T-helper 2 cell treated with Interferon-gamma antibody and Interleukin-4, amounts not matched to agents 5 μg/mL and 100 μg/mL, for 36 hours (primary cell): ENCODE measurements at regions not wholly inside any gene's neighbourhood (a gene's known extent, or its start where the extent isn't known, plus 50 kb on each side); places are given as distances from the start of the nearest gene placed in this dataset.

ENCODE experiments used
- DNase-seq: peaks from one replicate; pipeline ENCODE4 v3.0.0; 2021; ENCODE audit warnings: low spot score
- H3K27ac Mint-ChIP-seq: one replicate; pipeline ENCODE4 v1.8.0; 2021; ENCODE audit warnings: mild to moderate bottlenecking, mixed read lengths
- H3K27me3 Mint-ChIP-seq: one replicate; pipeline ENCODE4 v1.8.0; 2021; ENCODE audit warnings: low read depth, mixed read lengths
- H3K36me3 Mint-ChIP-seq: one replicate; pipeline ENCODE4 v1.8.0; 2021; ENCODE audit warnings: low read depth, mixed read lengths
- H3K4me1 Mint-ChIP-seq: one replicate; pipeline ENCODE4 v1.8.0; 2021; ENCODE audit warnings: low read depth, mixed read lengths
- H3K4me3 Mint-ChIP-seq: one replicate; pipeline ENCODE4 v1.8.0; 2022; ENCODE audit warnings: mild to moderate bottlenecking, moderate library complexity, mixed read lengths
- H3K9me3 Mint-ChIP-seq: one replicate; pipeline ENCODE4 v1.8.0; 2021; ENCODE audit warnings: mixed read lengths

- Mint-ChIP-seq H3K9me3 (no peaks in the 10 kb centered on the region), H3K4me1 (peaks cover 5% of the 10 kb centered on the region), H3K27ac (no peak overlapping the region), H3K4me3 (no peak overlapping the region), H3K27me3 (peaks cover 2% of the 10 kb centered on the region), H3K36me3 (no peaks in the 10 kb centered on the region)
- DNase-seq = no peak
Measured at GRCh38 chr1:90336552-90337324, 341.8 kb downstream of the ZNF326 start.

GRCh38 chr1:90335558-90335957, 340.6 kb downstream of the ZNF326 start:
- no peak overlapping the region for H3K27ac Mint-ChIP-seq
- H3K36me3 Mint-ChIP-seq = no peaks in the 10 kb centered on the region
- no peaks in the 10 kb centered on the region for H3K9me3 Mint-ChIP-seq
- peaks cover 2% of the 10 kb centered on the region for H3K27me3 Mint-ChIP-seq
- DNase-seq = no peak
- peaks cover 5% of the 10 kb centered on the region for H3K4me1 Mint-ChIP-seq
- H3K4me3 Mint-ChIP-seq = no peak overlapping the region

- Mint-ChIP-seq H3K27ac (no peak overlapping the region), H3K27me3 (peaks cover 2% of the 10 kb centered on the region), H3K4me3 (no peak overlapping the region), H3K9me3 (no peaks in the 10 kb centered on the region), H3K4me1 (no peaks in the 10 kb centered on the region), H3K36me3 (no peaks in the 10 kb centered on the region)
- DNase-seq = no peak
Measured at GRCh38 chr1:90334137-90334536, 339.2 kb downstream of the ZNF326 start.

- no peak overlapping the region for H3K4me3 Mint-ChIP-seq
- no peaks in the 10 kb centered on the region for H3K36me3 Mint-ChIP-seq
- H3K9me3 Mint-ChIP-seq = no peaks in the 10 kb centered on the region
- DNase-seq = no peak
- no peaks in the 10 kb centered on the region for H3K4me1 Mint-ChIP-seq
- no peaks in the 10 kb centered on the region for H3K27me3 Mint-ChIP-seq
- no peak overlapping the region for H3K27ac Mint-ChIP-seq
Measured at GRCh38 chr1:90325168-90325567, 330.3 kb downstream of the ZNF326 start.

GRCh38 chr1:90322186-90322585, 327.3 kb downstream of the ZNF326 start:
- no peak for DNase-seq
- Mint-ChIP-seq H3K27ac (no peak overlapping the region), H3K4me1 (no peaks in the 10 kb centered on the region), H3K9me3 (no peaks in the 10 kb centered on the region), H3K27me3 (no peaks in the 10 kb centered on the region), H3K4me3 (no peak overlapping the region), H3K36me3 (no peaks in the 10 kb centered on the region)

- no peak for DNase-seq
- H3K4me1 Mint-ChIP-seq = no peaks in the 10 kb centered on the region
- no peaks in the 10 kb centered on the region for H3K36me3 Mint-ChIP-seq
- H3K27ac Mint-ChIP-seq = no peak overlapping the region
- no peak overlapping the region for H3K4me3 Mint-ChIP-seq
- H3K27me3 Mint-ChIP-seq = no peaks in the 10 kb centered on the region
- H3K9me3 Mint-ChIP-seq = no peaks in the 10 kb centered on the region
Measured at GRCh38 chr1:90319918-90320317, 325.0 kb downstream of the ZNF326 start.

GRCh38 chr1:90318431-90318830, 323.5 kb downstream of the ZNF326 start:
- Mint-ChIP-seq H3K4me3 (no peak overlapping the region), H3K27ac (no peak overlapping the region), H3K27me3 (no peaks in the 10 kb centered on the region), H3K9me3 (no peaks in the 10 kb centered on the region), H3K4me1 (no peaks in the 10 kb centered on the region), H3K36me3 (no peaks in the 10 kb centered on the region)
- no peak for DNase-seq

- Mint-ChIP-seq H3K4me3 (no peak overlapping the region), H3K9me3 (no peaks in the 10 kb centered on the region), H3K27me3 (no peaks in the 10 kb centered on the region), H3K27ac (no peak overlapping the region), H3K36me3 (no peaks in the 10 kb centered on the region), H3K4me1 (no peaks in the 10 kb centered on the region)
- DNase-seq = no peak
Measured at GRCh38 chr1:90317628-90318027, 322.7 kb downstream of the ZNF326 start.

GRCh38 chr1:90314533-90314932, 319.6 kb downstream of the ZNF326 start:
- no peak overlapping the region for H3K4me3 Mint-ChIP-seq

GRCh38 chr1:90313778-90314177, 318.9 kb downstream of the ZNF326 start:
- DNase-seq = no peak
- Mint-ChIP-seq H3K9me3 (no peaks in the 10 kb centered on the region), H3K4me3 (no peak overlapping the region), H3K36me3 (no peaks in the 10 kb centered on the region), H3K27me3 (no peaks in the 10 kb centered on the region), H3K4me1 (no peaks in the 10 kb centered on the region), H3K27ac (no peak overlapping the region)

More at GRCh38 chr1:90314533-90314932, 319.6 kb downstream of the ZNF326 start:
- Mint-ChIP-seq H3K4me1 (no peaks in the 10 kb centered on the region), H3K9me3 (no peaks in the 10 kb centered on the region), H3K36me3 (no peaks in the 10 kb centered on the region), H3K27ac (no peak overlapping the region), H3K27me3 (no peaks in the 10 kb centered on the region)
- DNase-seq = no peak

- Mint-ChIP-seq H3K36me3 (no peaks in the 10 kb centered on the region), H3K4me3 (no peak overlapping the region), H3K27ac (no peak overlapping the region), H3K9me3 (no peaks in the 10 kb centered on the region), H3K27me3 (no peaks in the 10 kb centered on the region), H3K4me1 (no peaks in the 10 kb centered on the region)
- DNase-seq = no peak
Measured at GRCh38 chr1:90309806-90310205, 314.9 kb downstream of the ZNF326 start.

GRCh38 chr1:90308421-90308820, 313.5 kb downstream of the ZNF326 start:
- H3K27me3 Mint-ChIP-seq = no peaks in the 10 kb centered on the region
- H3K4me1 Mint-ChIP-seq = no peaks in the 10 kb centered on the region
- H3K4me3 Mint-ChIP-seq = no peak overlapping the region
- H3K27ac Mint-ChIP-seq = no peak overlapping the region
- H3K36me3 Mint-ChIP-seq = no peaks in the 10 kb centered on the region
- no peaks in the 10 kb centered on the region for H3K9me3 Mint-ChIP-seq
- no peak for DNase-seq

GRCh38 chr1:90305577-90305976, 310.7 kb downstream of the ZNF326 start:
- no peaks in the 10 kb centered on the region for H3K9me3 Mint-ChIP-seq
- no peaks in the 10 kb centered on the region for H3K4me1 Mint-ChIP-seq
- H3K27ac Mint-ChIP-seq = no peak overlapping the region
- no peak overlapping the region for H3K4me3 Mint-ChIP-seq
- H3K27me3 Mint-ChIP-seq = no peaks in the 10 kb centered on the region
- no peaks in the 10 kb centered on the region for H3K36me3 Mint-ChIP-seq
- DNase-seq = no peak

GRCh38 chr1:90296327-90296726, 301.4 kb downstream of the ZNF326 start:
- Mint-ChIP-seq H3K4me3 (no peak overlapping the region), H3K27me3 (peaks cover 3% of the 10 kb centered on the region), H3K4me1 (no peaks in the 10 kb centered on the region), H3K27ac (no peak overlapping the region), H3K36me3 (no peaks in the 10 kb centered on the region), H3K9me3 (no peaks in the 10 kb centered on the region)
- no peak for DNase-seq

GRCh38 chr1:90295534-90295933, 300.6 kb downstream of the ZNF326 start:
- Mint-ChIP-seq H3K36me3 (no peaks in the 10 kb centered on the region), H3K27me3 (peaks cover 3% of the 10 kb centered on the region), H3K27ac (no peak overlapping the region), H3K4me3 (no peak overlapping the region), H3K9me3 (no peaks in the 10 kb centered on the region), H3K4me1 (no peaks in the 10 kb centered on the region)
- DNase-seq = no peak
